ENCODE measurements at regions not wholly inside any gene's neighbourhood (a gene's known extent, or its start where the extent isn't known, plus 50 kb on each side); places are given as distances from the start of the nearest gene placed in this dataset.

- TF ChIP-seq CTCF (conservative IDR thresholded peaks at IDR 0.05), result no peak
- no peak overlapping the region for H3K27ac ChIP-seq
Observed at GRCh38 chr10:125555267-125555666, 127.7 kb downstream of the TEX36 start.

GRCh38 chr10:125554753-125555152, 128.2 kb downstream of the TEX36 start:
- TF ChIP-seq CTCF (conservative IDR thresholded peaks at IDR 0.05), result no peak

GRCh38 chr10:125554016-125554703, 128.8 kb downstream of the TEX36 start:
- TF ChIP-seq CTCF (conservative IDR thresholded peaks at IDR 0.05), result no peak
- no peak overlapping the region for H3K27ac ChIP-seq

More at GRCh38 chr10:125554753-125555152, 128.2 kb downstream of the TEX36 start:
- no peak overlapping the region for H3K27ac ChIP-seq

- TF ChIP-seq CTCF (conservative IDR thresholded peaks at IDR 0.05), result no peak
- H3K27ac ChIP-seq, result no peak overlapping the region
Observed at GRCh38 chr10:125553091-125553490, 129.9 kb downstream of the TEX36 start.

GRCh38 chr10:125551247-125551646, 131.7 kb downstream of the TEX36 start:
- H3K27ac ChIP-seq, result no peak overlapping the region
- TF ChIP-seq CTCF (conservative IDR thresholded peaks at IDR 0.05), result no peak

- TF ChIP-seq CTCF (conservative IDR thresholded peaks at IDR 0.05), result no peak
- H3K27ac ChIP-seq, result no peak overlapping the region
Observed at GRCh38 chr10:125550362-125550761, 132.6 kb downstream of the TEX36 start.

GRCh38 chr10:125549653-125550052, 133.3 kb downstream of the TEX36 start:
- TF ChIP-seq CTCF (conservative IDR thresholded peaks at IDR 0.05), result no peak
- H3K27ac ChIP-seq, result no peak overlapping the region

Measured in VCaP (cell line).